Kidney epithelial cell (primary cell): ENCODE measurements at regions not wholly inside any gene's neighbourhood (a gene's known extent, or its start where the extent isn't known, plus 50 kb on each side); places are given as distances from the start of the nearest gene placed in this dataset.

ENCODE experiments used
- DNase-seq: peaks from one replicate; pipeline ENCODE4 v3.0.0-alpha.2; 2010; ENCODE audit warnings: low read depth
- H3K27me3 ChIP-seq: 2 replicates; pipeline ENCODE4 v1.6.0; 2011; ENCODE audit warnings: low read length; ENCODE audit not compliant: control insufficient read depth, insufficient read depth
- H3K36me3 ChIP-seq: 2 replicates; pipeline ENCODE4 v1.5.1; 2011; ENCODE audit warnings: low read length; ENCODE audit not compliant: control insufficient read depth, insufficient read depth
- H3K4me3 ChIP-seq: 2 replicates; pipeline ENCODE4 v1.5.1; 2011; ENCODE audit warnings: low read depth, mild to moderate bottlenecking, control low read depth, low read length
- TF ChIP-seq, protein P1 (sequence below): IDR thresholded peaks from 2 replicates; pipeline ENCODE4 v1.5.1; 2011; ENCODE audit warnings: mild to moderate bottlenecking, moderate library complexity, low read length, control low read depth, inconsistent platforms; ENCODE audit not compliant: insufficient read depth, poor library complexity, severe bottlenecking

DNA sequence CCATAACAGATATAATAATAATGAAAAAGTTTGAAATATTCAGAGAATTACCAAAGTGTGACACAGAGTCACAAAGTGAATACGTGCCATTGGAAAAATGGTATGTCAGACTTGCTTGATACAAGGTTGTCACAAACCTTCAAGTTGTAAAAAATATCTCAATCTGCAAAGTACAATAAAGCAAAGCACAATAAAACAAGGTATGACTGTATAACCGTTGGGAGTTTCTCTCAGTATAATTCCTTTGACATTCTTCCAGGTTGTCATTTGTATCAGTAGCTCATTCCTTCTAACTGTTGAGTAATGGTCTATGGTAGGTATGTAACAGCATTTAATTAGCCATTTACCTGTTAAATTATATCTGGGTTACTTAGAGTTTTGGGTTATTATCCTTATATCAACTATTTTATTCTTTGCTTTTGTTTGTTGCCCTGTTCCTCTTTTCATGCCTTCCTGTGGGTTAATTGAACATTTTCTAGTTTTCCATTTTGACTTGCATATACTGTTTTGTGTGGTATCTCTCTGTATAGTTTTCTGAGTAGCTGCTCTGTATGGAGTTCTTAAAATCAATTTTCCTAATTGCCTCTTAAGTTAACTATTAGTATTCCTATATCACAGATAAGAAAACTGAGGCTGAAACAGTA, 112.5 kb downstream of the SUCNR1 start:
- Histone ChIP-seq H3K36me3 (no peaks in the 10 kb centered on the region), H3K4me3 (no peak overlapping the region), H3K27me3 (no peaks in the 10 kb centered on the region)
- TF ChIP-seq, protein P1, sequence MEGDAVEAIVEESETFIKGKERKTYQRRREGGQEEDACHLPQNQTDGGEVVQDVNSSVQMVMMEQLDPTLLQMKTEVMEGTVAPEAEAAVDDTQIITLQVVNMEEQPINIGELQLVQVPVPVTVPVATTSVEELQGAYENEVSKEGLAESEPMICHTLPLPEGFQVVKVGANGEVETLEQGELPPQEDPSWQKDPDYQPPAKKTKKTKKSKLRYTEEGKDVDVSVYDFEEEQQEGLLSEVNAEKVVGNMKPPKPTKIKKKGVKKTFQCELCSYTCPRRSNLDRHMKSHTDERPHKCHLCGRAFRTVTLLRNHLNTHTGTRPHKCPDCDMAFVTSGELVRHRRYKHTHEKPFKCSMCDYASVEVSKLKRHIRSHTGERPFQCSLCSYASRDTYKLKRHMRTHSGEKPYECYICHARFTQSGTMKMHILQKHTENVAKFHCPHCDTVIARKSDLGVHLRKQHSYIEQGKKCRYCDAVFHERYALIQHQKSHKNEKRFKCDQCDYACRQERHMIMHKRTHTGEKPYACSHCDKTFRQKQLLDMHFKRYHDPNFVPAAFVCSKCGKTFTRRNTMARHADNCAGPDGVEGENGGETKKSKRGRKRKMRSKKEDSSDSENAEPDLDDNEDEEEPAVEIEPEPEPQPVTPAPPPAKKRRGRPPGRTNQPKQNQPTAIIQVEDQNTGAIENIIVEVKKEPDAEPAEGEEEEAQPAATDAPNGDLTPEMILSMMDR: no peak
- no peak for DNase-seq

DNA sequence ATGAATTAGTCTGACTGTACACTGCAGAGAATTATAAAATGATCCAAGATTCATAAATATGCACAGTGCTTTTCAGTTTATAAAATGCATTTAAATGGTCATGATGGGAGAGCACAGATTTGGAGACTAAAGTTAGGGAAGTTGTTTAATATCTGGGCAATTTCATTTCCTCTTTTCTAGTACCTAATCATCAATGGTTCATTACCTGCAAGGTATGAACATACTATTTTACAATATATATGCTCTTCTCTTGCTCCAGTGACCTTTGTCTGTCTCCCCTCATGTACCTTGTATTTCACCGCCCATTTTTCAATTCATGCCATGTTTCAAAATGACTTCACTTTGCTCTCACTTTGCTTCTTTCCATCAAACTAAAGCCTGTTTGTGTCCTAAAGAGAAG, 114.5 kb downstream of the SUCNR1 start:
- Histone ChIP-seq H3K27me3 (no peaks in the 10 kb centered on the region), H3K36me3 (no peaks in the 10 kb centered on the region), H3K4me3 (no peak overlapping the region)
- TF ChIP-seq, protein P1: no peak
- DNase-seq: no peak

DNA sequence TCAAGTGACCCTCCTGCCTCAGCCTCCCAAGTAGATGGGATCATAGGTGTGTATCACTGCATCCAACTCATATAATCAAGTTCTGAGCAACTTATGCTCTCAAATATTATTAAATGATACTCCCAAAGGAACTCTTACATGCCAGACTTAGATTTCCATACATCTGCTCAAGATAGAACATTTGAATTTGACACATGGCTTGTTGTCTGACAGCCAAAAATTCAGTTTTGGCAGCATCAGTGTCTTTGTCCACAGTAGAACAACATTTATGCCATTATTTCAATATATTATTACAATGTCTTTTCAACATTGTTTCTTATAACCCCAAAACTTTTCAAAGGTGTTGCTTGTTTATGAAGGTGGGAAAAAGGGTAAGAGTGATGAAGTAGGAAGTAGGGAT, 116.2 kb downstream of the SUCNR1 start:
- Histone ChIP-seq H3K36me3 (no peaks in the 10 kb centered on the region), H3K27me3 (no peaks in the 10 kb centered on the region), H3K4me3 (no peak overlapping the region)
- TF ChIP-seq, protein P1: no peak
- no peak for DNase-seq

DNA sequence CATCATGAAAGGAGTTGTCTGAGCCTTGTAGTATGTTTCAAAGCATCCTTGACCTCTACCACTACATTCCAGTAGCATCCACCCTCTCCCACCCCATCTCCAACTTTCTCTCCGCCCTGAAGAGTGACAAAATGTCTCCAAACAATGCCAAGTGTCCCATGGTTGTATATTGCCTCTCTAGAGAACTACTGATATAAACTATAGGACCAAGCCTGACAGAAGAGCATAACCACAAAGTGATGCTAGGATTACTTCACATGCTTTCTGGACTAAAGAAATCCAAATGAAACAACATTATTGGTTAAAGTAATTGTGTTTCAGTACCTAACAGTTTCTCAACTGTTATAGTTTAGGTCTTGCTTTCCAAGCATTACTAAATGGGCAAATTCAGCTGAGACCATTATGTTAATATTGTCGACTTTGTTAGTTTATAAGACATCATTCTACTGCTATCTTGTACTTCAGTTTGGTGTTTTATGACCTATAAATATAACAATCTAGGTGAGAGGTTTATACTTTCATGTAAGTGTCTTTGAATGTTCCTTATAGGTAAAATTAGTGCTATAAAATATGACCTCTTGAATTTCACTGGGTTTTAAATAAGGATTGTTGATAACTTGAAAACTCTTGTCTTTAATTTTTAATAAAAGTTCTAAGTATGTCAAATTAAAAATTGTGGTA, 117.4 kb downstream of the SUCNR1 start:
- TF ChIP-seq, protein P1: no peak
- no peaks in the 10 kb centered on the region for H3K27me3 ChIP-seq
- DNase-seq: no peak

DNA sequence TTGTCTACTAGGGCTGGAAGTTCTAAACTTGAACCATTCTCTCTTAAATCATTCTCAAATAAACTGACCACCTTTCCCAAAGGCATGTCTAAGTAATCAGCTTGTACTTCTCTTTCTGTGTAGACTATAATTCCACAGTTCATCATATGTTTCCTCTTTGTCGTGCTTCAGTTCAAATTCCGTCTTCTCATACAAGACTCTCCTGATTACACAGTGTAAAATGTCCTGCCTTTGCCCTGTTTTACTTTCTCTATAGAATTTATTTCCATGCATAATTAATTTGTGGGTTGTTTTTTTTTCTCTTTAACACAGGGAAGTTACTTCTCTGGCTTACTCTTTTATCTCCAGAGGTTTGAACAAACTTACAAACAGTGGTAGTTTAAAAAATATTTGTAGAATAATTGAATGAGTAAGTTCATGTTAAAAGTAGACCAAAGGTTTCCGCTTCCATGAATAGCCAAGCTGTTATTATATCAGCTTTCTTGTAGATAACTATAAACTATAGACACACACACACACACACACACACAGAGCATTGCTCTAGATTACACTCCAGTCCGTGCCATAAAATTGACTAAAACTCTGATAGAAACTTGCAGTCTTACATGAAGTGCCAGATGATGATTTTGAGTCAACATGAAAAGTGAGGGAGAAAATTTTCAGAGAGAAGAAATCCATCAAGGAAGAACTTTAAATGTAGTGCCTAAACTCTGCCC, 119.0 kb downstream of the SUCNR1 start:
- H3K27me3 ChIP-seq: no peaks in the 10 kb centered on the region
- no peaks in the 10 kb centered on the region for H3K36me3 ChIP-seq
- H3K4me3 ChIP-seq: no peak overlapping the region
- DNase-seq: no peak
- TF ChIP-seq, protein P1: no peak

More for the DNA sequence above, 117.4 kb downstream of the SUCNR1 start:
- H3K4me3 ChIP-seq: no peak overlapping the region
- H3K36me3 ChIP-seq: no peaks in the 10 kb centered on the region

DNA sequence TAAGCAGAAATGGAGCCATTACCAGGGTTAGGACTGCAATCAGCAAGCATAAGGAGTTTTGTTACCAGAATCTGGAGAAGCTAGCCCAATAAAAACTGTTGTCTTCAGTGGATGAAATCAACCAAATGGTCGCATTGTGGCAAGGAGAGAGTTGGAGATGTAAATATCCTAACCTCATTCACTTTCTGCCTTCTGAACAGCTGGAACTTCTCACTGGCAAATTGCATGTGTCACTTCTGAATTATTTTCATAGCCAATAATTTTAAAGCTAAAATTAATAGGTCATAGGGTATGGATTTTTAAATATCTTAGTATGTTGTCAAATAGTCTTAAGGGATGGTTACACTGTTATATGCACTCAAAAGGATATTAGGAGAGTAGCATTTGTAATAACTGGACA, 121.6 kb downstream of the SUCNR1 start:
- no peaks in the 10 kb centered on the region for H3K27me3 ChIP-seq
- H3K36me3 ChIP-seq: no peaks in the 10 kb centered on the region
- TF ChIP-seq, protein P1: no peak
- H3K4me3 ChIP-seq: no peak overlapping the region
- DNase-seq: no peak
